Skeletal muscle satellite cell (primary cell): ENCODE measurements at regions not wholly inside any gene's neighbourhood (a gene's known extent, or its start where the extent isn't known, plus 50 kb on each side); places are given as distances from the start of the nearest gene placed in this dataset.
A peak's percentile ranks its signal among the peaks of the same experiment; 100 is the strongest.
"Not testable (repeated sequence)": the region's sequence is repeated elsewhere in the genome, so short reads cannot be mapped to it uniquely, and the experiment has no call there.

Experiments
- H3K27me3 ChIP-seq: 2 replicates; pipeline ENCODE4 v1.7.0; 2013; ENCODE audit warnings: low read length; ENCODE audit not compliant: control insufficient read depth, insufficient read depth
- H3K36me3 ChIP-seq: 2 replicates; pipeline ENCODE4 v1.7.0; 2013; ENCODE audit warnings: mild to moderate bottlenecking, control low read depth, low read length; ENCODE audit not compliant: insufficient read depth
- H3K4me1 ChIP-seq: 2 replicates; pipeline ENCODE4 v1.7.0; 2013; ENCODE audit warnings: low read length; ENCODE audit not compliant: control insufficient read depth, insufficient read depth
- H3K4me2 ChIP-seq: 2 replicates; pipeline ENCODE4 v1.7.0; 2013; ENCODE audit warnings: mild to moderate bottlenecking, low read length
- H3K4me3 ChIP-seq: 2 replicates; pipeline ENCODE4 v1.7.0; 2013; ENCODE audit warnings: low read length
- H3K9ac ChIP-seq: 2 replicates; pipeline ENCODE4 v1.7.0; 2013; ENCODE audit warnings: mild to moderate bottlenecking, low read depth, low read length, moderate library complexity
- H3K9me3 ChIP-seq: replicated peaks from 2 replicates; pipeline ENCODE4 v1.7.0; 2013; ENCODE audit warnings: mild to moderate bottlenecking, control low read depth, low read length

DNA sequence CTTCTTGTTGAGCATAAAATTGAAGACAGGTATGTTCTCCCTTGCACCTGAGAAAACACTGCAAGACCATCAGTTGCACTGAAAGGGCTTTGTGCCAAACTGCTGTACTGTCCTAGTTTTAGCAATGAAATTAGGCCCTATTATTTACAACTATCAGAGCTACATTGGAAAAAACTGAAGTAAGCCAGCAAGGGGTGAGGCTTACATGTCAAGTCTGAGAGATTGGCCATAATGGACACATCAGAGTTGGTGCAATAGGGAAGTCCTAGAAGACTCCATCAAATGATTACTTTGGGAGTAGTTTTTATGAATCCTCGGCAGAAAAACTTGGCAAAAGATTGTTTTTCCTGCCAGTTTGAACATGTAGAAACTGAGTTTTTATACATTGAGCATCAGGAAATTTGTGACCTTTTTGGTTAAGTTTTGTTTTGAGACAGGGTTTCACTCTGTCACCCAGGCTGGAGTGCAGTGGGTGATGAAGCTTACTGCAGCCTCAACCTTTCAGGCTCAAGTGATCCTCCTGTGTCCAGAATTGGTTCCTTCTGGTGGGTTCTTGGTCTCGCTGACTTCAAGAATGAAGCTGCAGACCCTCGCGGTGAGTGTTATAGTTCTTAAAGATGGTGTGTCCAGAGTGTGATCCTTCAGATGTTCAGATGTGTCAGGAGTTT lies 160.1 kb upstream of the BANK1 start:
- Histone ChIP-seq H3K9ac (no peak overlapping the region), H3K36me3 (no peaks in the 10 kb centered on the region), H3K27me3 (no peaks in the 10 kb centered on the region), H3K4me1 (no peaks in the 10 kb centered on the region), H3K9me3 (no peaks in the 10 kb centered on the region), H3K4me2 (no peak overlapping the region), H3K4me3 (no peak overlapping the region)

DNA sequence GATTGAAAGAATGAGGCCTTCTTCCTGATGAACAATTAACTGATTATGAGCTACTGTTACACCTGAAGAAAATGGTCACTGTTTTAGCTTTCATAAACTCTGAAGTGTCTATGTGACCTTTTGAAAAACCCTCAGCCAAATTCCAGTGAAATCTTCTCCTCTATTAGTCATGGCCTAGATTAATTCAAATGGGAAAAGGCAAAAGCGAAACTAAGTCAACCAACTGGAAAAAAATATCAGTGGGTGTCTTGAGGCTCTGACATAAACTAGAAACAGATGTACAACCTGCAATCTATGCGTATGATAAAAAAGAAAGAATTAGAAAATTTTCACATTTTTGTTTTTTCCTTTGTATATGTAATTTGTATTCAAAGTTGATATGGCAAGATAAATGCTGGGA lies 169.4 kb upstream of the BANK1 start:
- H3K4me3 ChIP-seq: no peak overlapping the region
- no peaks in the 10 kb centered on the region for H3K36me3 ChIP-seq
- H3K9me3 ChIP-seq: no peaks in the 10 kb centered on the region
- no peaks in the 10 kb centered on the region for H3K27me3 ChIP-seq
- no peak overlapping the region for H3K9ac ChIP-seq
- no peak overlapping the region for H3K4me2 ChIP-seq
- H3K4me1 ChIP-seq: no peaks in the 10 kb centered on the region

DNA sequence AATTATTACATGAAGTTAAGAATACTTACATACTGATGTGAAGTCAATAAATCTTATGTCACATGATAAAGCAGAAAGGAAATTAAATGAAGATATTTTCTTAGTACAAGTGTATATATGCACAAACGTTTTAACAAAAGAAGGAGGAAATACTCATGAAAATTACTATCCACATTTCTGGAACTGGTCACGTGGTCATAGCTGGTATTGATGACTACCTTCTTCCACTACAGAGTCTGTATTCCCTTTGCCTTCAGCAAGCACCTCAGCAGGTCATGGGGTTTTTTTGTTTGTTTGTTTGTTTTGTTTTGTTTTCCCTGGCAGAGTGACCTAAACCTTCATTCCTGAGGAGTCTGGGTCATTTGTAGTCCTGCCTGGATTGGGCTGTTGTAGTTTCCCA lies 174.9 kb upstream of the BANK1 start:
- Histone ChIP-seq H3K9me3 (no peaks in the 10 kb centered on the region), H3K4me2 (no peak overlapping the region), H3K27me3 (no peaks in the 10 kb centered on the region)

DNA sequence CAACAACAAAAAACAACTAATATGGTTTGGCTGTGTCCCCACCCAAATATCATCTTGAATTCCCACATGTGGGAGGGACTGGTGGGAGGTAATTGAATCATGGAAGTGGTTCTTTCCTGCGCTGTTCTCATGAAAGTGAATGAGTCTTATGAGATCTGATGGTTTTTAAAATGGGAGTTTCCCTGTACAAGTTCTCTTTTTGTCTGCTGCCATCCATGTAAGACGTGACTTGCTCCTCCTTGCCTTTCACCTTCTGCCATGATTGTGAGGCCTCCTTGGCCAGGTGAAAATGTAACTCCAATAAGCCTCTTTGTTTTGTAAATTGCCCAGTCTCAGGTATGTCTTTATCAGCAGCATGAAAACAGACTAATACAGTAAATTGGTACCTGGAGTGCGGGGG lies 183.5 kb upstream of the BANK1 start:
- not testable (repeated sequence) for H3K9ac ChIP-seq, H3K9me3 ChIP-seq, H3K36me3 ChIP-seq, H3K4me2 ChIP-seq, H3K4me1 ChIP-seq, H3K4me3 ChIP-seq, H3K27me3 ChIP-seq

More for the DNA sequence above, 174.9 kb upstream of the BANK1 start:
- no peak overlapping the region for H3K9ac ChIP-seq
- no peak overlapping the region for H3K4me3 ChIP-seq
- no peaks in the 10 kb centered on the region for H3K4me1 ChIP-seq
- no peaks in the 10 kb centered on the region for H3K36me3 ChIP-seq

DNA sequence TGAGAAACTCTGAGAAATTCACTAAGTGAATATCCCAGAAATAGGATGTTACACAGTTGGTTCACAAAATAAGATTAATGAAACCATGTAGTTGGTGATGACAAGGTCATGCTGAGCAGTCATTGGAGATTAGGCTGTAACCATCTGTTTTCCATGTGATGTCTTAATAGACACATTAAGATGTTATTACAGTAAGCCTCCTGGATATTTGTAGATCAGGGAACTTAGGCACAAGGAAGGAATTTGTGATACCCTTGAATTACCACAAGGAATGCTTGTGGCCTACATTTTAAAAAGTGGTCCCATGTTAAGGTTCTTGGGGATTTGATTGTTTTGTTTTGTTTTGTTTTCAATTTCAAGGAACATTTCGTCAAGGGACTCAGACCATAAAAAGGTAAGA lies 185.6 kb upstream of the BANK1 start:
- Histone ChIP-seq H3K36me3 (no peaks in the 10 kb centered on the region), H3K4me1 (peaks cover 2% of the 10 kb centered on the region), H3K9me3 (no peaks in the 10 kb centered on the region), H3K4me3 (no peak overlapping the region), H3K27me3 (no peaks in the 10 kb centered on the region), H3K4me2 (no peak overlapping the region), H3K9ac (no peak overlapping the region)

DNA sequence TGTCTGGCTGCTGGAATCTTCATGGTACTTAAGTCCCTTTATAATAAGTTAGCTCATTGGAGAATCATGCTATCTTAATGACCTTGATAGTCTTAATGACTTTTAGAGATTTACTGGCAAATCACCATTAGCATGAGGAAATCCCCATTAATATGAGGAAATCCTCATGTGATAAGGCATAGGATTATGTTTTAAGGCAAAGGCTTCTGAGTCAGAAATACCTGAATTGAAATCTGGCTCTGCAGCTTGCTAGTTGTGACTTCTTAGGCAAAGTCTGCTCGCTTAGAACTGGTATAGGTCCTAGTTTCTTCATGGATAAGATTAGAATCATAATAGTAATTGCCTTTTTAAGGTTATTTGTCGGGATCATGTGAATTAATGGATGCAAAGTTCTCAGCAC lies 190.2 kb upstream of the BANK1 start:
- Histone ChIP-seq H3K9ac (no peak overlapping the region), H3K27me3 (no peaks in the 10 kb centered on the region), H3K4me1 (peaks cover 5% of the 10 kb centered on the region), H3K9me3 (no peaks in the 10 kb centered on the region), H3K36me3 (no peaks in the 10 kb centered on the region), H3K4me3 (no peak overlapping the region), H3K4me2 (no peak overlapping the region)

DNA sequence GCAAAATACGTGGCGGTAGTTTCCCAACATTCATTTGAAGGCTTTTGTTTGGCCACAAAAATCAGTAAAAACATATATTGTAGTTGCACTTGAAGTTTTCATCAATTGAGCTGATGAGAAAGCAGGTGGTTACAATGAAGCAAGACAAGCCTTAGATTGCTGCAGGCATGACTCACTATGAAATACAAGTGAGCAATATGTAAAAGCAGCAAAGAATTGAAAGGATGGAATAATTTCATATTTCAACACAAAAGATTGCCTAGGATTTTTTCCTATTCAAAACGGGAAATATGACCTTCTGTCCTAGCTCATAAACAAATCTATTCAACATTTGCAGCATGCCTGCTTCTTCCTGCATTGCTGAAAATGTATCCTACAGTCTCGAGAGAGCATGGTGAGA lies 190.9 kb upstream of the BANK1 start:
- Histone ChIP-seq H3K9ac (no peak overlapping the region), H3K9me3 (no peaks in the 10 kb centered on the region), H3K4me3 (no peak overlapping the region), H3K27me3 (no peaks in the 10 kb centered on the region), H3K36me3 (no peaks in the 10 kb centered on the region), H3K4me2 (peak overlapping the region; percentile 31), H3K4me1 (peaks cover 5% of the 10 kb centered on the region)

DNA sequence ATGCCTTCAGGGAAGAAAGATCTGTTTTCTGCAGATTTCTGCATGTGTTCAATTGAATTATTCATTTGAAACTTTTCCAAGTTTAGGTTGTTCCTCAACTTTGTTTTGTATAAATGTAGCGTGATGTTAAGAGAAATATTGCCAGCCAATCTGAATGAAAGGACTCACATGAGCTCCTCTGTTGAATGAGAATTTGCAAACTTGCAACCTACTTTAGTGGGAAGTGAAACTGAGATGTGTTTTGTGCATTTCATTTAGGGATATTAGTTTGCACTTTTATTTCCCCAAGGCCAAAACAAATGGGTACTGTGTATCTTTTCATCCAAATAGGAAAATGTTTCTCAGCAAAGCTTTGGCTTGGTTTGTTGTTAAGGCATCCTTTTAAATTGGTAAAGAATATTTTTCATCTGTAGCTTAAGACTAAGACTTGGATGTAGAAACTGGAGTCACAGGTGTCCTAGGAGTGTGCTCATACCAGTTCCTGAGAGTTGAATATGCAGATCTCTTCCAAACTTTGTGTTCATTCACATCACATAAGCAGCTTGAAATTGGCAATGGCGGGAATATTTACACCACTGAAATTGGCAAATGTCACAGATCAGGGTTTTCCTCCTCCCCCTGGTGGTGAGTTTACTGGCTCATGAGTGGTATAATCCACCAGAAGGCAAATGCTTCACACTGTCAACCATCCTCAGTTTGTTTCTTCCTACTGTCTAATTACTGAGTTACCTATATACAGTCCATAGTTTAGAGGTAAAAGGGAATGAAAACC lies 193.6 kb upstream of the BANK1 start:
- Histone ChIP-seq H3K9ac (no peak overlapping the region), H3K4me1 (peaks cover 5% of the 10 kb centered on the region), H3K9me3 (no peaks in the 10 kb centered on the region), H3K4me2 (no peak overlapping the region), H3K27me3 (no peaks in the 10 kb centered on the region), H3K36me3 (no peaks in the 10 kb centered on the region), H3K4me3 (no peak overlapping the region)

DNA sequence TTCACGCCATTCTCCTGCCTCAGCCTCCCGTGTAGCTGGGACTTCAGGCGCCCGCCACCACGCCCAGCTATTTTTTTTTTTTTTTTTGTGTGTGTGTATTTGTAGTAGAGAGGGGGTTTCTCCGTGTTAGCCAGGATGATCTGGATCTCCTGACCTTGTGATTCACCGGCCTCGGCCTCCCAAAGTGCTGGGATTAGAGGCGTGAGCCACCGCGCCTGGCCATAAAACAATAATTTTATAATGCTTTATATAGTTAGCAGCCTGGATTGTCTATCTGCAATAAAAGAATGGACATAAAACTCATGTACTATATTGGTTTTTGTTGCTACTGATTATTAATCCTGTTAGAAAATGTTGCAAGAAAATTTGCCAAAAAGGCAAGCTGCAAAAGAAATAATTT lies 195.9 kb upstream of the BANK1 start:
- H3K4me2 ChIP-seq: no peak overlapping the region
- no peak overlapping the region for H3K9ac ChIP-seq
- H3K4me1 ChIP-seq: no peaks in the 10 kb centered on the region
- no peak overlapping the region for H3K4me3 ChIP-seq
- H3K27me3 ChIP-seq: no peaks in the 10 kb centered on the region
- no peaks in the 10 kb centered on the region for H3K36me3 ChIP-seq
- H3K9me3 ChIP-seq: no peaks in the 10 kb centered on the region

DNA sequence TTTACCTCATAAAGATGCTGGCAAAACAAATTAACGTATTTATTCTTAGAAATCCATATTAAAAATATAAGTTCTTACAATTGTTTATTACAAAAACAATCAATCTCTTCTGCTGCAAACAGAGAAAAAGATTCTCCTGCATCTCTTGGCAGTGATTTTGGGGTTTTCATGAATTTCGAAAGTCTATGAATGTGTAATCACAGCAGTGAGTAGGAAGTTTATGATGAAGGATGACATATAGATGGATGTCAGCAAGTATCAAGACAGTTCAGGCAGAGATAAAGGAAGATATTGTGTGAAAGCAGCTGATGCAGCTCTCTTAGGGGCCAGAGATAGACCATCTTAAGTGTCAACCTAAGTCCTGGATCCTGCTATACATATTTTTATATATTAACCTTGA lies 196.9 kb upstream of the BANK1 start:
- H3K36me3 ChIP-seq: no peaks in the 10 kb centered on the region
- no peak overlapping the region for H3K9ac ChIP-seq
- H3K4me3 ChIP-seq: no peak overlapping the region
- H3K9me3 ChIP-seq: no peaks in the 10 kb centered on the region
- no peak overlapping the region for H3K4me2 ChIP-seq
- no peaks in the 10 kb centered on the region for H3K4me1 ChIP-seq
- H3K27me3 ChIP-seq: no peaks in the 10 kb centered on the region

DNA sequence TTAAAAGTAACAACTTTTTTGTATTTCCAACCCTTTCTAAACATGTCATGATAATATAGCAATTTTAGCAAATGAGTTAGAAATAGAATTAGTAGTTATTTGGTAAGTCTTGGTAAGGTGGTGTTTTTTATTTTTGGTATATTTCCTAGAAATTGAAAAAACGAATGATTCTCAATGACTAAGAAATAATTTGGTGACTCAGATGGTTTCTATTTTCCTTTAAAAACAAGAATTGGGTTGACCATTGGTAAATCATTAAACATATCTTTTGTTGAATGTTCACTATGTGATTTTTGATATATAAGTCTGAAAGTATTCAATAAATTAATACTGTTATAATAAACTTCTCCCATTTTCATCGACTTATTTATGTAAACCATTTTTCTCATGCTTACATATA lies 206.2 kb upstream of the BANK1 start:
- no peak overlapping the region for H3K4me3 ChIP-seq
- peaks cover 2% of the 10 kb centered on the region for H3K4me1 ChIP-seq
- H3K4me2 ChIP-seq: no peak overlapping the region
- H3K9ac ChIP-seq: no peak overlapping the region
- H3K9me3 ChIP-seq: peaks cover 7% of the 10 kb centered on the region
- H3K36me3 ChIP-seq: no peaks in the 10 kb centered on the region
- H3K27me3 ChIP-seq: no peaks in the 10 kb centered on the region

DNA sequence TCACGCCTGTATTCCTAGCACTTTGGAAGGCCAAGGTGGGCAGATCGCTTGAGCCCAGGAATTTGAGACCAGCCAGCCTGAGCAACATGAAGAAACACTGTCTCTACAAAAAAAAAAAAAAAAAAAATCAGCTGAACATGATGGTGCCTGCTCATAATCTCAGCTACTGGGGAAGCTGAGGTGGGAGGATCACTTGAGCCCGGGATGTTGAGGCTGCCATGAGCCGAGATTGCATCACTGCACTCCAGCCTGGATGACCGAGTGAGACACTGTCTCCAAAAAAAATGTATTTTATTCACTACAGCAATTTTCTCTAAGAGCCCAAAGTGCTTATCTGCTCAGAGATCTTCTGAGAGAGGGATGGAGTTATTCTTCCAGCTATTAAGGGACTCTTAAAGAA lies 215.8 kb upstream of the PPP3CA start:
- no peaks in the 10 kb centered on the region for H3K4me1 ChIP-seq
- no peak overlapping the region for H3K4me3 ChIP-seq
- no peaks in the 10 kb centered on the region for H3K36me3 ChIP-seq
- H3K4me2 ChIP-seq: no peak overlapping the region
- no peaks in the 10 kb centered on the region for H3K9me3 ChIP-seq
- no peak overlapping the region for H3K9ac ChIP-seq
- H3K27me3 ChIP-seq: no peaks in the 10 kb centered on the region
